HG03066 (cell line): ENCODE measurements at regions not wholly inside any gene's neighbourhood (a gene's known extent, or its start where the extent isn't known, plus 50 kb on each side); places are given as distances from the start of the nearest gene placed in this dataset.

Experiments
- ATAC-seq: cut with Tn5 transposase; IDR thresholded peaks from one replicate; pipeline ENCODE4 v1.9.1; 2021; ENCODE audit warnings: low read depth; ENCODE audit not compliant: unreplicated experiment

- ATAC-seq, result no peak
These were observed 181.1 kb downstream of the RWDD3 start for GRCh38 chr1:95415146-95415545.

GRCh38 chr1:95426772-95427171 is 192.8 kb downstream of the RWDD3 start:
- no peak for ATAC-seq

GRCh38 chr1:95427525-95427924 is 193.5 kb downstream of the RWDD3 start:
- ATAC-seq, result no peak

GRCh38 chr1:95431235-95431634 is 197.2 kb downstream of the RWDD3 start:
- no peak for ATAC-seq

GRCh38 chr1:95435611-95436010 is 201.6 kb downstream of the RWDD3 start:
- no peak for ATAC-seq

- ATAC-seq, result no peak
These were observed 203.0 kb downstream of the RWDD3 start for GRCh38 chr1:95437011-95437410.

- ATAC-seq, result no peak
These were observed 203.8 kb downstream of the RWDD3 start for GRCh38 chr1:95437781-95438180.

GRCh38 chr1:95438218-95438948 is 204.4 kb downstream of the RWDD3 start:
- no peak for ATAC-seq

- ATAC-seq, result no peak
These were observed 206.5 kb downstream of the RWDD3 start for GRCh38 chr1:95440511-95440910.

GRCh38 chr1:95449516-95449915 is 215.5 kb downstream of the RWDD3 start:
- no peak for ATAC-seq

GRCh38 chr1:95451054-95451453 is 217.0 kb downstream of the RWDD3 start:
- no peak for ATAC-seq

- no peak for ATAC-seq
These were observed 217.9 kb downstream of the RWDD3 start for GRCh38 chr1:95451904-95452303.

- no peak for ATAC-seq
These were observed 219.0 kb downstream of the RWDD3 start for GRCh38 chr1:95453053-95453452.

- no peak for ATAC-seq
These were observed 233.0 kb downstream of the RWDD3 start for GRCh38 chr1:95467036-95467435.

GRCh38 chr1:95475686-95476457 is 241.9 kb downstream of the RWDD3 start:
- no peak for ATAC-seq

GRCh38 chr1:95496307-95496706 is 262.3 kb downstream of the RWDD3 start:
- ATAC-seq, result no peak

- no peak for ATAC-seq
These were observed 262.8 kb downstream of the RWDD3 start for GRCh38 chr1:95496773-95497172.

- no peak for ATAC-seq
These were observed 263.6 kb downstream of the RWDD3 start for GRCh38 chr1:95497566-95497965.

- no peak for ATAC-seq
These were observed 269.4 kb downstream of the RWDD3 start for GRCh38 chr1:95503278-95504030.

- ATAC-seq, result no peak
These were observed 270.3 kb downstream of the RWDD3 start for GRCh38 chr1:95504321-95504720.

- ATAC-seq, result no peak
These were observed 272.9 kb downstream of the RWDD3 start for GRCh38 chr1:95506736-95507414.
